ENCODE measurements at regions not wholly inside any gene's neighbourhood (a gene's known extent, or its start where the extent isn't known, plus 50 kb on each side); places are given as distances from the start of the nearest gene placed in this dataset.

DNA sequence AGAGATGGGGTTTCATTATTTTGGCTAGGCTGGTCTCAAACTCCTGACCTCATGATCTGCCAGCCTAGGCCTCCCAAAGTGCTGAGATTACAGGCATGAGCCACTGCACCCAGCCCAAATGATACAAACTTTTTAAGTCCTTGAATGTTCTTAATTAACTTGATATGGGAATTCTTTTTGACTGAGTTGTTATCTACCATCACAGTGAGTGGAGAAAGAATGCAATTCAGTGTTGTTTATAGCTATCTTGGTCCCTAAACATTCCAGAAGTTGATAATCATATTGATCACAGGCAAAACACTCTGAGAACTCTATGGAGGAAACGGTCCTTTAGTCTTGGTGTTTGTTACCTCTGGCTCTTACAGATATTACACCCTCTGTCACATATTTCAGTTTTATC, 1072.5 kb downstream of the SUCLG1 start:
- ATAC-seq (no peak), DNase-seq (ENCODE audit: low read depth, low spot score) (no peak), FAIRE-seq (no peak)
- no peak overlapping the region for H3K4me2 ChIP-seq (ENCODE audit: control insufficient read depth, insufficient read depth)
- no peak overlapping the region for H2AFZ ChIP-seq (ENCODE audit: control insufficient read depth, low read depth, low read length)
- CTCF ChIA-PET, result no interaction called here
- no TSS peak for BruUV-seq (replicated peaks)
- no peaks in the 10 kb centered on the region for H3K4me1 ChIP-seq (ENCODE audit: control insufficient read depth, insufficient read depth, low read length)
- 5% methylated on average over 1 of the region's 1 CpG for WGBS (ENCODE audit: insufficient coverage, insufficient replicate concordance, low lambda C conversion rate, missing lambda C conversion rate)
- H3K27ac ChIP-seq (ENCODE audit: control insufficient read depth, insufficient read depth), result no peak overlapping the region
- in situ Hi-C loops (cut with MboI), result no loop called here
- POLR2A ChIA-PET, result no interaction called here
- no peak overlapping the region for H3K9ac ChIP-seq (ENCODE audit: control insufficient read depth, insufficient read depth, low read length)
- SMC1A ChIA-PET (ENCODE audit: uncharacterized antibody, unreplicated experiment), result interaction anchor here (1.0 kb wide), 1 partner anchor 9 kb away, joined by 3 read pairs; no protein-coding TSS in a partner anchor
- H3K9me3 ChIP-seq (replicated peaks; ENCODE audit: control insufficient read depth, insufficient read depth, low read length), result no peaks in the 10 kb centered on the region
- H3K79me2 ChIP-seq (ENCODE audit: control insufficient read depth, insufficient read depth, low read length), result no peaks in the 10 kb centered on the region
- H3K4me3 ChIP-seq, result no peak overlapping the region
- no peaks in the 10 kb centered on the region for H4K20me1 ChIP-seq (ENCODE audit: control insufficient read depth, insufficient read depth)
- intact Hi-C loops (cut with micrococcal nuclease; ENCODE audit: unreplicated experiment), result loop anchor here (10.0 kb wide), 1 partner anchor 282 kb away; no protein-coding TSS in a partner anchor
- H3K36me3 ChIP-seq (ENCODE audit: control insufficient read depth in 2 of 2, insufficient read depth in 2 of 2, low read length in 1 of 2), result no peaks in the 10 kb centered on the region
- TF ChIP-seq CREB1 (IDR thresholded peaks at IDR 0.05; ENCODE audit: low read depth), result no peak
- H3K27me3 ChIP-seq (replicated peaks in 1 of 2; ENCODE audit: control insufficient read depth in 2 of 2, insufficient read depth in 2 of 2, low read length in 1 of 2), result no peaks in the 10 kb centered on the region
- RAD21 ChIA-PET (ENCODE audit: unreplicated experiment), result no interaction called here

DNA sequence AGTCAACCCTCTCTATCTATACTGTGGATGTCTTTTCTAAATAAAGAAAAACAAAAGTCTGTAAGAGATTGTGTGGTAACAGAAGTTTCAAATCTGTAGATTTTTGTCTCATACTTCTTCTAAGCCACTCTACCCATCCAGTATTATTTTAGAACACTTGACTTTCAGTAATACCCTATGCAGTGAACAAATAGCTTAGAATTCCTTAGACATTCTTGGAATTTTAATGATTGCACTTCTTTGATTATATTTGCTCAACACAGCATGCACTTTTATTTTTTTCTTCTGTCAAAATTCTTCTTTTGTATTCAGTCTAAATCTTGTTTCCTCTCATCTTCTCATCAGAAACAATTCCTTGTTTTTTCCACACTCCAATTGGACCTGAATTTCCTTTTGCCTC, 1080.2 kb downstream of the SUCLG1 start:
- FAIRE-seq, result no peak
- in situ Hi-C loops (cut with MboI), result no loop called here
- ChIA-PET POLR2A (no interaction called here), RAD21 (ENCODE audit: unreplicated experiment) (no interaction called here), CTCF (interaction anchor here (0.6 kb wide), 1 partner anchor 29 kb away, joined by 3 read pairs; no protein-coding TSS in a partner anchor), SMC1A (ENCODE audit: uncharacterized antibody, unreplicated experiment) (interaction anchor here (0.6 kb wide), 1 partner anchor 1101 kb away, joined by 3 read pairs; no protein-coding TSS in a partner anchor)
- Histone ChIP-seq H3K27ac (ENCODE audit: control insufficient read depth, insufficient read depth) (no peak overlapping the region), H3K4me2 (ENCODE audit: control insufficient read depth, insufficient read depth) (no peak overlapping the region), H3K27me3 (replicated peaks in 1 of 2; ENCODE audit: control insufficient read depth in 2 of 2, insufficient read depth in 2 of 2, low read length in 1 of 2) (no peaks in the 10 kb centered on the region), H3K36me3 (ENCODE audit: control insufficient read depth in 2 of 2, insufficient read depth in 2 of 2, low read length in 1 of 2) (no peaks in the 10 kb centered on the region), H3K9me3 (replicated peaks; ENCODE audit: control insufficient read depth, insufficient read depth, low read length) (no peaks in the 10 kb centered on the region), H3K9ac (ENCODE audit: control insufficient read depth, insufficient read depth, low read length) (no peak overlapping the region), H2AFZ (ENCODE audit: control insufficient read depth, low read depth, low read length) (no peak overlapping the region), H3K79me2 (ENCODE audit: control insufficient read depth, insufficient read depth, low read length) (no peaks in the 10 kb centered on the region), H3K4me1 (ENCODE audit: control insufficient read depth, insufficient read depth, low read length) (no peaks in the 10 kb centered on the region), H4K20me1 (ENCODE audit: control insufficient read depth, insufficient read depth) (no peaks in the 10 kb centered on the region), H3K4me3 (no peak overlapping the region)
- ATAC-seq, result no peak
- DNase-seq (ENCODE audit: low read depth, low spot score), result no peak
- TF ChIP-seq RAD21 (IDR thresholded peaks at IDR 0.05; ENCODE audit: insufficient read depth, low read depth, low read length) (no peak), ZBED1 (IDR thresholded peaks at IDR 0.05; ENCODE audit: borderline replicate concordance) (no peak), IRF4 (IDR thresholded peaks at IDR 0.05; ENCODE audit: low read depth, low read length) (no peak), CHD4 (IDR thresholded peaks at IDR 0.05) (no peak), KAT2A (conservative IDR thresholded peaks at IDR 0.05; ENCODE audit: control insufficient read depth, low read depth, low read length) (no peak), BACH1 (IDR thresholded peaks at IDR 0.05; ENCODE audit: borderline replicate concordance) (no peak), MYC (IDR thresholded peaks at IDR 0.05; ENCODE audit: insufficient read depth, insufficient read length, insufficient replicate concordance, low read length, severe bottlenecking) (no peak), ZNF274 (IDR thresholded peaks at IDR 0.05; ENCODE audit: insufficient read depth, insufficient read length) (no peak), BCL11A (IDR thresholded peaks at IDR 0.05; ENCODE audit: low read depth, low read length) (no peak)
- TF ChIP-seq, protein P1, sequence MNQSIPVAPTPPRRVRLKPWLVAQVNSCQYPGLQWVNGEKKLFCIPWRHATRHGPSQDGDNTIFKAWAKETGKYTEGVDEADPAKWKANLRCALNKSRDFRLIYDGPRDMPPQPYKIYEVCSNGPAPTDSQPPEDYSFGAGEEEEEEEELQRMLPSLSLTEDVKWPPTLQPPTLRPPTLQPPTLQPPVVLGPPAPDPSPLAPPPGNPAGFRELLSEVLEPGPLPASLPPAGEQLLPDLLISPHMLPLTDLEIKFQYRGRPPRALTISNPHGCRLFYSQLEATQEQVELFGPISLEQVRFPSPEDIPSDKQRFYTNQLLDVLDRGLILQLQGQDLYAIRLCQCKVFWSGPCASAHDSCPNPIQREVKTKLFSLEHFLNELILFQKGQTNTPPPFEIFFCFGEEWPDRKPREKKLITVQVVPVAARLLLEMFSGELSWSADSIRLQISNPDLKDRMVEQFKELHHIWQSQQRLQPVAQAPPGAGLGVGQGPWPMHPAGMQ (IDR thresholded peaks at IDR 0.05; ENCODE audit: borderline replicate concordance), result no peak
- TF ChIP-seq, protein P2, sequence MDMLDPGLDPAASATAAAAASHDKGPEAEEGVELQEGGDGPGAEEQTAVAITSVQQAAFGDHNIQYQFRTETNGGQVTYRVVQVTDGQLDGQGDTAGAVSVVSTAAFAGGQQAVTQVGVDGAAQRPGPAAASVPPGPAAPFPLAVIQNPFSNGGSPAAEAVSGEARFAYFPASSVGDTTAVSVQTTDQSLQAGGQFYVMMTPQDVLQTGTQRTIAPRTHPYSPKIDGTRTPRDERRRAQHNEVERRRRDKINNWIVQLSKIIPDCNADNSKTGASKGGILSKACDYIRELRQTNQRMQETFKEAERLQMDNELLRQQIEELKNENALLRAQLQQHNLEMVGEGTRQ (IDR thresholded peaks at IDR 0.05; ENCODE audit: borderline replicate concordance, low read depth, low read length), result no peak
- intact Hi-C loops (cut with micrococcal nuclease; ENCODE audit: unreplicated experiment), result no loop called here
- BruUV-seq (replicated peaks), result no TSS peak
